ENCODE measurements at regions not wholly inside any gene's neighbourhood (a gene's known extent, or its start where the extent isn't known, plus 50 kb on each side); places are given as distances from the start of the nearest gene placed in this dataset.

- no peak overlapping the region for H2BK120ac ChIP-seq (ENCODE audit: low read depth, low read length, poor library complexity, severe bottlenecking)
- no peak overlapping the region for H4K91ac ChIP-seq (ENCODE audit: insufficient read length, low read depth, low read length)
- Mint-ChIP-seq H3K9me3 (peaks cover 3 to 4% of the 10 kb centered on the region in 2 experiments; a peak in 2 of 5 replicates), H3K4me1 (peaks cover 25 to 26% of the 10 kb centered on the region in 2 experiments), H3K27me3 (ENCODE audit: low read depth) (no peaks in the 10 kb centered on the region; the same call in 1 of the 2 replicates), H3K4me3 (no peak overlapping the region), H3K27ac (no peak overlapping the region), H3K36me3 (ENCODE audit: insufficient read depth in 1 of 3, low read depth in 3 of 3) (no peaks in the 10 kb centered on the region)
- no peak overlapping the region for H3K4ac ChIP-seq (ENCODE audit: low read depth, low read length)
- H3K27ac ChIP-seq (ENCODE audit: insufficient read length, low read depth, low read length): no peak overlapping the region
- H4K8ac ChIP-seq (replicated peaks; ENCODE audit: insufficient read length, low read depth, low read length): no peak overlapping the region
- H3K4me2 ChIP-seq (ENCODE audit: insufficient read depth, insufficient read length, low read length): no peak overlapping the region
- H3K27me3 ChIP-seq (ENCODE audit: insufficient read depth, low read length): no peaks in the 10 kb centered on the region
- no peaks in the 10 kb centered on the region for H3K79me2 ChIP-seq (ENCODE audit: insufficient read depth, low read length)
- no peaks in the 10 kb centered on the region for H4K20me1 ChIP-seq (ENCODE audit: control insufficient read depth, insufficient read depth, insufficient read length)
- no peak overlapping the region for H3K56ac ChIP-seq (ENCODE audit: insufficient read length, low read depth, low read length)
- no peak overlapping the region for H2AK5ac ChIP-seq (ENCODE audit: insufficient read length, low read length)
- H3K9me3 ChIP-seq (ENCODE audit: control insufficient read depth, low read depth, low read length): no peaks in the 10 kb centered on the region
- H3T11ph ChIP-seq (ENCODE audit: low read length): no peak overlapping the region
- peaks cover 2% of the 10 kb centered on the region; the same call in 1 of the 2 replicates for H3K4me1 ChIP-seq (ENCODE audit: insufficient read depth, low read length)
- no peak overlapping the region for H3K9ac ChIP-seq (ENCODE audit: extremely low read depth, insufficient read length, low read length)
- H3K23ac ChIP-seq (ENCODE audit: insufficient read length, low read depth, low read length): no peak overlapping the region
- H3K18ac ChIP-seq (ENCODE audit: insufficient read length, low read depth, low read length): no peak overlapping the region
- H2BK20ac ChIP-seq (ENCODE audit: low read depth, low read length, poor library complexity, severe bottlenecking): no peak overlapping the region
- DNase-seq: peak; percentile 41
- no peaks in the 10 kb centered on the region for H3K23me2 ChIP-seq (ENCODE audit: insufficient read length, low read depth, low read length, poor library complexity, severe bottlenecking)
- H2AFZ ChIP-seq (ENCODE audit: low read length): no peak overlapping the region
- H2BK12ac ChIP-seq (ENCODE audit: insufficient read length, low read depth, low read length): no peak overlapping the region
- TF ChIP-seq CTCF (conservative IDR thresholded peaks at IDR 0.05): no peak
- H3K14ac ChIP-seq (ENCODE audit: insufficient read depth, low read length): no peak overlapping the region
- no peak overlapping the region for H2BK15ac ChIP-seq (ENCODE audit: low read depth, low read length)
- no peaks in the 10 kb centered on the region for H3K79me1 ChIP-seq (ENCODE audit: insufficient read depth, low read depth, low read length, poor library complexity, severe bottlenecking)
- no CpG with 5 or more reads among the region's 41 CpGs for WGBS (ENCODE audit: extremely low coverage, insufficient read length, low lambda C conversion rate)
- H2BK5ac ChIP-seq (ENCODE audit: insufficient read length, low read length): no peak overlapping the region
- no peak overlapping the region for H4K5ac ChIP-seq (ENCODE audit: insufficient read length, low read depth, low read length)
Measured at GRCh38 chr19:29092712-29093552, 120.0 kb downstream of the UQCRFS1 start.
